Endothelial cell of umbilical vein (primary cell): ENCODE measurements at regions not wholly inside any gene's neighbourhood (a gene's known extent, or its start where the extent isn't known, plus 50 kb on each side); places are given as distances from the start of the nearest gene placed in this dataset.

Source experiments
- BruUV-seq: library from RNA; stranded (reverse); fragments of 400-500 nt; replicated peaks from 2 replicates; lab custom pipeline; 2021; lab: Mats Ljungman, UMichigan
- CTCF ChIA-PET: fragments of 300-600, 350-600 bp; sonication (Branson Sonifier 250); formaldehyde crosslinking; loops from one replicate; lab custom pipeline; 2021; ENCODE audit warnings: antibody characterized with exemption, inconsistent platforms; lab: Charles Lee
- POLR2A ChIA-PET: fragments of 300-600, 350-600 bp; sonication (Branson Sonifier 250); formaldehyde crosslinking; loops from one replicate; lab custom pipeline; 2021; ENCODE audit warnings: antibody characterized with exemption, inconsistent platforms; lab: Charles Lee
- DNase-seq: peaks from one replicate; pipeline ENCODE4 v3.0.0-alpha.2; 2011; ENCODE audit warnings: low read depth, low spot score
- FAIRE-seq: peaks from 2 replicates; lab custom pipeline; 2011; peaks lifted over from hg19 to GRCh38; lab: Jason Lieb, UNC
- H2AFZ ChIP-seq: 2 replicates; pipeline ENCODE4 v1.6.0; 2012; ENCODE audit warnings: low read depth, low read length, control low read depth, inconsistent platforms
- H3K27ac ChIP-seq: 2 replicates; pipeline ENCODE4 v1.5.1; 2011; ENCODE audit warnings: low read depth, mild to moderate bottlenecking, control low read depth, low read length, moderate library complexity; ENCODE audit not compliant: insufficient read depth
- H3K27me3 ChIP-seq, 2 experiments: 2 replicates each; pipeline versions ENCODE4 v1.6.0 to v1.6.1; 2011; ENCODE audit warnings: low read length in 2 of 2, mixed read lengths in 1 of 2; ENCODE audit not compliant: control insufficient read depth in 2 of 2, insufficient read depth in 2 of 2
- H3K36me3 ChIP-seq, 2 experiments: 2 replicates in 1 of 2; 3 replicates in 1 of 2; pipeline ENCODE4 v1.5.1; 2011; ENCODE audit warnings: low read length in 2 of 2, mild to moderate bottlenecking in 1 of 2, moderate library complexity in 1 of 2; ENCODE audit not compliant: control insufficient read depth in 2 of 2, insufficient read depth in 2 of 2; ENCODE audit errors: extremely low read depth in 1 of 2
- H3K4me1 ChIP-seq: 3 replicates; pipeline ENCODE4 v1.5.1; 2011; ENCODE audit warnings: mild to moderate bottlenecking, low read length; ENCODE audit not compliant: control insufficient read depth, insufficient read depth; ENCODE audit errors: extremely low read depth
- H3K4me2 ChIP-seq: 2 replicates; pipeline ENCODE4 v1.6.1; 2011; ENCODE audit warnings: low read length, control low read depth, mixed read lengths; ENCODE audit not compliant: insufficient read depth
- H3K4me3 ChIP-seq, 3 experiments: fragments of 200-600 bp in 1 of 3; sonication (generic), shearing (Covaris generic) in 1 of 3; replicated peaks in 1 of 3; 2 replicates each; pipeline ENCODE4 v1.5.1; 2011 to 2016; ENCODE audit warnings: control low read depth in 3 of 3, low read length in 3 of 3, mild to moderate bottlenecking in 2 of 3, inconsistent platforms in 1 of 3, low read depth in 1 of 3, moderate library complexity in 1 of 3; ENCODE audit not compliant: insufficient read depth in 1 of 3
- H3K79me2 ChIP-seq: 2 replicates; pipeline ENCODE4 v1.6.0; 2012; ENCODE audit warnings: low read length, inconsistent platforms; ENCODE audit not compliant: control insufficient read depth, insufficient read depth
- H3K9ac ChIP-seq: replicated peaks from 2 replicates; pipeline ENCODE3; 2011; ENCODE audit warnings: low read length, control low read depth; ENCODE audit not compliant: insufficient read depth; ENCODE audit errors: extremely low read depth
- H3K9me1 ChIP-seq: replicated peaks from 3 replicates; pipeline ENCODE4 v1.6.0; 2011; ENCODE audit warnings: mild to moderate bottlenecking, low read length; ENCODE audit not compliant: control insufficient read depth, insufficient read depth; ENCODE audit errors: extremely low read depth
- H3K9me3 ChIP-seq: replicated peaks from 2 replicates; pipeline ENCODE4 v1.5.1; 2012; ENCODE audit warnings: low read length, inconsistent platforms; ENCODE audit not compliant: control insufficient read depth, insufficient read depth
- H4K20me1 ChIP-seq: replicated peaks from 2 replicates; pipeline ENCODE3; 2011; ENCODE audit warnings: mild to moderate bottlenecking, low read length; ENCODE audit not compliant: control insufficient read depth, insufficient read depth; ENCODE audit errors: extremely low read depth
- EZH2 ChIP-seq: IDR thresholded peaks from 2 replicates; pipeline ENCODE4 v1.6.1; 2012; ENCODE audit warnings: borderline replicate concordance, low read depth, mild to moderate bottlenecking, moderate library complexity, low read length, inconsistent platforms; ENCODE audit not compliant: severe bottlenecking
- FOS ChIP-seq: IDR thresholded peaks from 2 replicates; pipeline ENCODE4 v1.6.1; 2011; ENCODE audit warnings: mild to moderate bottlenecking, low read length, moderate library complexity, borderline replicate concordance; ENCODE audit not compliant: insufficient read depth
- GATA2 ChIP-seq: IDR thresholded peaks from 2 replicates; pipeline ENCODE4 v1.7.0; 2011; ENCODE audit warnings: low read depth, mild to moderate bottlenecking, moderate library complexity, mixed read lengths, low read length; ENCODE audit not compliant: insufficient read length, insufficient read depth
- JUN ChIP-seq: IDR thresholded peaks from 2 replicates; pipeline ENCODE4 v1.6.1; 2011; ENCODE audit warnings: borderline replicate concordance, low read depth; ENCODE audit not compliant: insufficient read length, insufficient read depth
- MYC ChIP-seq: IDR thresholded peaks from one replicate; pipeline ENCODE4 v1.6.1; 2011; ENCODE audit warnings: mild to moderate bottlenecking, low read depth, low read length
- POLR2A ChIP-seq: IDR thresholded peaks from 2 replicates; pipeline ENCODE4 v1.6.1; 2012; ENCODE audit warnings: low read depth, mild to moderate bottlenecking, control low read depth, low read length
- POLR2AphosphoS5 ChIP-seq: IDR thresholded peaks from 2 replicates; pipeline ENCODE4 v1.6.1; 2012; ENCODE audit warnings: low read depth, mild to moderate bottlenecking, control low read depth, low read length, moderate library complexity; ENCODE audit not compliant: insufficient read depth
- dilution Hi-C: fragments of 300-500 bp; cut with MboI; formaldehyde crosslinking; loops from one replicate; pipeline ENCODE4 v1.15.0; 2019; ENCODE audit warnings: low sequenced_read_pairs; ENCODE audit not compliant: extremely low pct_ligation_motif_present
- intact Hi-C: fragments of 100-400 bp; cut with micrococcal nuclease; formaldehyde crosslinking; loops from one replicate; pipeline ENCODE4 v1.10.0; 2022
- TF ChIP-seq, protein P1 (sequence below), 2 donors: IDR thresholded peaks; 1 replicate in 1 of 2; 2 replicates in 1 of 2; pipeline ENCODE4 v1.5.1; 2011; ENCODE audit warnings: low read length in 2 of 2, mild to moderate bottlenecking in 2 of 2, moderate library complexity in 2 of 2, control low read depth in 1 of 2, inconsistent platforms in 1 of 2, low read depth in 1 of 2; ENCODE audit not compliant: insufficient read depth in 1 of 2; ENCODE audit errors: extremely low read depth in 1 of 2
- TF ChIP-seq, protein P2 (sequence below): IDR thresholded peaks from 2 replicates; pipeline ENCODE4 v1.6.1; 2011; ENCODE audit not compliant: insufficient read depth, insufficient read length

DNA sequence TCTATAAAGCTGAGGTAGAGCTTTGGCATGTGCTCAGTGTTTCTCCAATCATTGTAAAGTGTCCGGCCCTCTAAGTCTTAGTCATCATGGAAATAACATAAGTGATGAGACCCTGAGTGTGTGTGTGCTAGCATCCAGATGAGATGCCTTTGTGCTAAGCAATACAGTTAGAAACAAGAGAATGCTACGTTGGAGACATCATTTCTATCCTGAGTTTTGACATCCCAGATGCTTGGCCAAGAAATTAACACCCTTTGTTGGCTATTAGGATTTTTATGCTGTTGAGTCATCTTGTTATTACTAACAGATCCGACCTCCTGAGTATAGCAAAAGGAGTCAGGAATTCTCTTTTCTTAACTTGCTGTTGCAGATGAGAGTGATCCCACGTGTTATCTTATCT, 508.0 kb downstream of the GADD45G start:
- FAIRE-seq (no peak), DNase-seq (no peak)
- no peak overlapping the region for H3K9ac ChIP-seq
- no peaks in the 10 kb centered on the region for H4K20me1 ChIP-seq
- H3K4me3 ChIP-seq = no peak overlapping the region
- POLR2A ChIA-PET = no interaction called here
- no TSS peak for BruUV-seq
- no peaks in the 10 kb centered on the region for H3K4me1 ChIP-seq
- no peak overlapping the region for H3K4me2 ChIP-seq
- dilution Hi-C loops (no loop called here), intact Hi-C loops (no loop called here)
- no peaks in the 10 kb centered on the region for H3K9me1 ChIP-seq
- no peaks in the 10 kb centered on the region for H3K27me3 ChIP-seq
- TF ChIP-seq EZH2 (no peak), JUN (no peak), FOS (no peak), GATA2 (no peak), POLR2A (no peak), MYC (no peak), POLR2AphosphoS5 (no peak)
- TF ChIP-seq, protein P1, sequence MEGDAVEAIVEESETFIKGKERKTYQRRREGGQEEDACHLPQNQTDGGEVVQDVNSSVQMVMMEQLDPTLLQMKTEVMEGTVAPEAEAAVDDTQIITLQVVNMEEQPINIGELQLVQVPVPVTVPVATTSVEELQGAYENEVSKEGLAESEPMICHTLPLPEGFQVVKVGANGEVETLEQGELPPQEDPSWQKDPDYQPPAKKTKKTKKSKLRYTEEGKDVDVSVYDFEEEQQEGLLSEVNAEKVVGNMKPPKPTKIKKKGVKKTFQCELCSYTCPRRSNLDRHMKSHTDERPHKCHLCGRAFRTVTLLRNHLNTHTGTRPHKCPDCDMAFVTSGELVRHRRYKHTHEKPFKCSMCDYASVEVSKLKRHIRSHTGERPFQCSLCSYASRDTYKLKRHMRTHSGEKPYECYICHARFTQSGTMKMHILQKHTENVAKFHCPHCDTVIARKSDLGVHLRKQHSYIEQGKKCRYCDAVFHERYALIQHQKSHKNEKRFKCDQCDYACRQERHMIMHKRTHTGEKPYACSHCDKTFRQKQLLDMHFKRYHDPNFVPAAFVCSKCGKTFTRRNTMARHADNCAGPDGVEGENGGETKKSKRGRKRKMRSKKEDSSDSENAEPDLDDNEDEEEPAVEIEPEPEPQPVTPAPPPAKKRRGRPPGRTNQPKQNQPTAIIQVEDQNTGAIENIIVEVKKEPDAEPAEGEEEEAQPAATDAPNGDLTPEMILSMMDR (IDR thresholded peaks at IDR 0.05; ENCODE audit: extremely low read depth in 1 of 2, insufficient read depth in 1 of 2, low read depth in 1 of 2, low read length in 2 of 2) = no peak
- TF ChIP-seq, protein P2, sequence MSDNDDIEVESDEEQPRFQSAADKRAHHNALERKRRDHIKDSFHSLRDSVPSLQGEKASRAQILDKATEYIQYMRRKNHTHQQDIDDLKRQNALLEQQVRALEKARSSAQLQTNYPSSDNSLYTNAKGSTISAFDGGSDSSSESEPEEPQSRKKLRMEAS = no peak
- CTCF ChIA-PET = interaction anchor here (1.0 kb wide), 1 partner anchor 515 kb away, joined by 3 read pairs; no protein-coding TSS in a partner anchor
- no peaks in the 10 kb centered on the region for H3K36me3 ChIP-seq
- no peaks in the 10 kb centered on the region for H3K79me2 ChIP-seq
- no peak overlapping the region for H2AFZ ChIP-seq
- no peak overlapping the region for H3K27ac ChIP-seq
- H3K9me3 ChIP-seq = no peaks in the 10 kb centered on the region
